H1 (cell line): ENCODE measurements at regions not wholly inside any gene's neighbourhood (a gene's known extent, or its start where the extent isn't known, plus 50 kb on each side); places are given as distances from the start of the nearest gene placed in this dataset.

Experiments used
- RBBP5 ChIP-seq: IDR thresholded peaks from 2 replicates; pipeline ENCODE4 v1.7.1; 2012; ENCODE audit warnings: low read depth, mild to moderate bottlenecking, inconsistent platforms, low read length, moderate library complexity, borderline replicate concordance
- TAF1 ChIP-seq: IDR thresholded peaks from 2 replicates; pipeline ENCODE4 v1.6.1; 2011; ENCODE audit warnings: mild to moderate bottlenecking, low read depth, low read length

- TF ChIP-seq RBBP5 (no peak), TAF1 (no peak)
Observed at GRCh38 chr16:86045591-86045971, 146.6 kb downstream of the IRF8 start (continued).
